ENCODE measurements at regions not wholly inside any gene's neighbourhood (a gene's known extent, or its start where the extent isn't known, plus 50 kb on each side); places are given as distances from the start of the nearest gene placed in this dataset.

- no peak for DNase-seq (ENCODE audit: extremely low read depth, low read depth, low spot score)
Measured at GRCh38 chr10:21175797-21176196, 278.7 kb upstream of the NEBL start.

GRCh38 chr10:21174715-21175495 lies 277.8 kb upstream of the NEBL start:
- DNase-seq (ENCODE audit: extremely low read depth, low read depth, low spot score), result no peak

DNA sequence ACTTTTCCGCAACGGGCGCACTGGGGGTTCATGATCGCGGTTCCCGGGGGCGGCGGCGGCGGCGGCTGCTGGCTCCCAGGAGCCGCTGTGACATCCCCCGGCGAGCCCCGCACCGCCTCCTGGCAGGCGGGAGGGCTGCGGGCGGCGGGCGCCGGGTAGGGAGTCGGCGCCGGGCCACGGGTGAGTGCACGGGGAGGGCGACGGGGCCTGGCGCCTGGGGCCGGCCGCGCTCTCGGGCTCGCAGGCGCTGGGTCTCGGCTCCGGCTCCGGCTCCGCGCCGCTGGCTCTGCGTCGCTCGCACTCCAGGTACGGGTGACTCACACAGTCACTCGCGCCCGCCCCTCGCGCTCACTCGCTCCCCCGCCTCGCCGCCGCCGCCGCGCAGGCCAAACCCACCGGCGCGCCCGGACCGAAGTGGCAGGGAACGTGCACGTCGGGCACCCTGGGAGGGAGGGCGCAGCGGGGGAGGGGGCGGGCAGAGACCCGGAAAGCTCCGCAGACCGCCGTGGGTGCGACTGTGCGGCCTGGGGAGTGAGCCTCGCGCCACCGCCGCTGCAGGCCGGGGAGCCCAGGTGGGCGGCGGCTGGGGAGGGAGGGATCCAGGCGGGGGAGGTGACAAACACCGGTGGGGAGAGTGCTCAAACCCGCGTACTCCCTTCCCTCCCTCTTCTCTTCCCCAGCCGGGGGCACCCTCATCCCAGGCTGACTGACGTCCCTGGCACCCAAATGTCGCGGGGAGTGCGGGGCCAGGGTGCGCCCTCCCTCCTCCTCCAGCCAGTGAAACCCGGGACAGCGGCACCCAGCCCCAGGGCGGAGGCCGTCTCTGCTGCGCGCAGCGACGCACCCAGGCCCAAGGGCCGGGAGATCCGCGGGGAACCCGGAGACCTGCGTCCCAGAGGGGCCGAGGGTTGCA lies 276.9 kb upstream of the NEBL start:
- DNase-seq (ENCODE audit: extremely low read depth, low read depth, low spot score), result no peak

DNA sequence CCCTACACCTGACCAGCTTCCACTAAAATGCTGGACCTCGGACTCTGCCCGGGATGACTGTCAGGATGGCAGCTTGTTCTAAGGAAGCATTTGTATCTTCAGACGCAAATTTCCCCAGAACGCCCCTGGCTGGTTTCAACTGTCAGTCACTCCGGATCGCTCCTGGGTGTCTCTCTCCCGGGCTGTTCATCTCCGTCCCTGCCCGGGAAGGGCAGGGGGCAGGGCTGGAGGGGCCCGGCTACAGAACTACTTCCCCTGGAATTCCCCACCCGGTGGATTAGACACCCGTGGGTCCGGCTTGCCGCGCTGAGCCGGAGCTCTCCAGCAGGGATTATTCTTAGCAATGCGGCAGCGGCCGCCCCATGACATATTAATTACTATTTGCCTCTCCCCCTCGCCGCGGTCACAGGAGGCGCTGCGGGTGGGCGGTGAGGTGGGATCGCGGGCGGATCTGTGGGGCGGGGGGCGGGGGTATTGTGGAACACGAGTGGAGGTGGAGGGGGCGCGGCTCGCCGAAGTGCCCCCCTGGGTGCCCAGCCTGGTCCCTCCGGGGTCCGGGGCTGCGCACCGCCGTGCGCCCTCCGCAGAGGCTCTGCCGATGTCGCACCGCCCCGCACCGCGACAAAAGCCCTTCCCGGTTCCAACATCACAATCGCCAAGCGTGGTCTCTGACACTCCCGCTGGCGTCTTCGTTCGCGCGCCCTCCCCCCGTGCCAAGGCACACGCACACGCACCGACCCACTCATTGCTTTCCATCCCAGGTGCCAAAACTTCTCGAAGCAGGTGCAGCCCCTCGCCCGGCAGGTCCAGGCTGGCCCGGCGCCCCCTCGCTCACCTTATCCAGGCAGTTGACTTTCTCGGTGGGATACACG lies 276.1 kb upstream of the NEBL start:
- DNase-seq (ENCODE audit: extremely low read depth, low read depth, low spot score), result no peak

GRCh38 chr10:21172542-21172929 lies 275.4 kb upstream of the NEBL start:
- no peak for DNase-seq (ENCODE audit: extremely low read depth, low read depth, low spot score)

GRCh38 chr10:21171936-21172541 lies 274.9 kb upstream of the NEBL start:
- no peak for DNase-seq (ENCODE audit: extremely low read depth, low read depth, low spot score)

DNA sequence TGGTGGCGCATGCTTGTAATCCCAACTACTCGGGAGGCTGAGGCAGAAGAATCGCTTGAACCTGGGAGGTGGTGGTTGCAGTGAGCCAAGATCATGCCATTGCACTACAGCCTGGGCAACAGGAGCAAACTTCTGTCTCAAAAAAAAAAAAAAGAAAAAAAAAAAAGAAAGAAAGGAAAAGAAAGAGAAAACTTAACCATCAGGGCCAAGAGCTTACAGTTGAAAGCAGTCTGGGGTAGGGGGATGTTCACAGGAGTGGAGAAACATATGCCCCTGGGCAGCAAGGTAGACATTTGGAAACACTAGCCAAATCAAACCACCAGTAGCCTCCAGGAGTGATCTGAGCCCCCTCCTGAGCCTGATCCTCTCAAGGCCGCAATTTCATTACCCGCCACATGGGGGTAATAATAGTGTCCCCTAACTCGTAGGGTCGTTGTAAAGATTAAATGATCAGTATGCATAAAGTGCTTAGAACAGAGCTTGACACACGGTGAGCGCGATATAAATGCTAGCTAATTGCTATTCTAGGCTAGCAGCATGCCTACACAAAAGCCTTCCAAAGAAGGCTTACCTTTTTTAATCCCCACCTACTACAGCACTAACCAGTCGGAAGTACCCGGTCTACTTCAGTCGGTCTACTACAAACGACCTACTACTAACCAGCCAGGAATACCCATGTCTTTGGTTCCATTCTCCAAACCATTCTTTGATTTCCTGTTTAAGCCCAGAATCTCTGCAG lies 274.3 kb upstream of the NEBL start:
- no peak for DNase-seq (ENCODE audit: extremely low read depth, low read depth, low spot score)

GRCh38 chr10:21170216-21170615 lies 273.1 kb upstream of the NEBL start:
- no peak for DNase-seq (ENCODE audit: extremely low read depth, low read depth, low spot score)

DNA sequence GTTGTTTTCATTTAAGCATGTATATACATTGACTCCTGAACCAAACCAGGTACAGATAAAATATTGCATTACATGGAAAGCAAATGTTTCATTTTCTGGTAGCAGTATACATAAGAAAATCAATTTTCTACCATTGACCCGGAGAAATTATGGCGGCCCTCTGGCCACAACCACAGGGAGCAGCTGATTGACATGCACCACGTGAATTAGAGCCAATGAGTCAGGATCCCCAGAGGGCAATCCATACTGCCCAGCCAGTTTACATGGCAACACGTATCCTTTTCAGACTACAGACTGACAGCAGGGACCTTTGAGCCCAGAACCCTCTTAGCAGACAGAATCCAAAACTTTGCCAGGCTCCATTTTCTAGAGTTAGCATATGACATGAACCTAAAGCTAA lies 272.2 kb upstream of the NEBL start:
- DNase-seq (ENCODE audit: extremely low read depth, low read depth, low spot score), result no peak

GRCh38 chr10:21167288-21168010 lies 270.3 kb upstream of the NEBL start:
- no peak for DNase-seq (ENCODE audit: extremely low read depth, low read depth, low spot score)

DNA sequence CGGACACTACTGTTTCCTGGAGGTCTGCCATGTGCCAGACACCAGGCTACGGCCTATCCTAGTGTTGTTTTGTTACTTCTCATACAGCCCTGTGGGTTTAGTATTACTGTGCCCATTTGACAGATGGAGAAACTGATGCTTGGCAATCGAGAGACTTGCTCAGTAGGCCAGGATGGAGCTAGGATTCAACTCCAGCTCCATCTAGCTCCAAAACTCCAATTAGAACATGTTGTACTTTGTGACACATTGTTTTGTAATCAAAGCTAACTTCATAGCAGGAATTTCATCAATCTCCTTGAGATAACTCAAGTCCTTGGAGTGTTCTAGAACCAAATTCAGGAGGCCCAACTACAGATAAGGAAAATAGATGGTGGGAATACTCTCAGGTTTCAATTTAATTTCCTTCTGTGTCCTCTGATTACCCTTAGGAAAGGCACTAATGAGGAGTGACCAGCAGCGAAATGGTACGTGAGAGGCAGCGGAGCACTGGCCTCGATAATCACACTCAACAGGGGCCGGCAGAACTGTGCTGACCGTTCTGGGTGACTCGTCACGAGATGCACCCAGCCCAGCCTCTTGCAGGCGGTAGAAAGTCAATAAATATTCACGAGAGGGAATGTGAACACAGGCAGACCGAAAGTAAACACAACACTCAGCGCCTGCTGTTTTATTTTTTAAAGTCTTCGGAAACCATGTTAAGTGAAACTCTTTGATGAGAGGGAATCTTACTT lies 269.6 kb upstream of the NEBL start:
- DNase-seq (ENCODE audit: extremely low read depth, low read depth, low spot score), result no peak

- no peak for DNase-seq (ENCODE audit: extremely low read depth, low read depth, low spot score)
Measured at GRCh38 chr10:21165489-21165888, 268.4 kb upstream of the NEBL start.

GRCh38 chr10:21164687-21165086 lies 267.6 kb upstream of the NEBL start:
- no peak for DNase-seq (ENCODE audit: extremely low read depth, low read depth, low spot score)

GRCh38 chr10:21162948-21163347 lies 265.8 kb upstream of the NEBL start:
- DNase-seq (ENCODE audit: extremely low read depth, low read depth, low spot score), result no peak

DNA sequence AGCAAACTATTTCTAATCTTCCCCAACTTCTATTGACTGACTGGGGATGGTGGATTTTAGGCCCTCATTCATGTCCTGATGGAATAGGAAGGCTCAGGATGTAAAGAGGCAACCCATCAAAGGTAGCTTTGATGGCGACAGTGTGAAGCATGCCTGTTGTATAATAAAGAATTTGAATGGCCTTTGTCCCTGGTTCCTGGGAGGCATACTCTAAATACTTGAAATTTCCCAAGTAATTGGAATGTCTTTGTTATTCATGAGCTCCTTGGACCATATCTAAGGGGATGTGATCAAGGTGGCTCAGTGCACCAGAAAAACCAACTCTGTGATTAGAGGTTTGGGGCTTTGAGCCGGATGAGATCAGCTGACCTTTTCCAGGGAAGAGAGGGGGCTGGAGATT lies 264.5 kb upstream of the NEBL start:
- no peak for DNase-seq (ENCODE audit: extremely low read depth, low read depth, low spot score)

DNA sequence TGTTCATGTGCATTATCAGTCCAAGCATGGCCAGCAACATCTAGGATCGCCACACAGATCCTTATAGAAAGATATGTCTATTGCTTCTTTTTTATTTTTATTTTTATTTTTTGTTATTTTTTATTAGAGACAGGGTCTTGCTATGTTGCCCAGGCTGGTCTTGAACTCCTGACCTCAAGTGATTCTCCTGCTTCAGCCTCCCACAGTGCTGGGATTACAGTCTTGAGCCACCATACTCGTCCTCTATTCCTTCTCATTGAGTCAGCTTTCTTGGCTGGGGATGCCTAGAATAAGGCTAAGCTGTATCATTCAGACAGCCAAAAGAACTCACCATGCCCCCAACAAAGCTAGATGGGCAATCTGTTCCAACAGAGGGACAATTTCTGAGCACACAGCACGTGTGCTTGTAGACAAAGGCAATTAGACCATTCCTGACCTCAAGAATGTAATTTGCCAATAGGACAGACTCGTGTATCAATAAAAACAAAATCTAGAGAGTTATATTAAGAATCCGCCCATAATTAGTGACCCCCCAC lies 264.0 kb upstream of the NEBL start:
- DNase-seq (ENCODE audit: extremely low read depth, low read depth, low spot score), result no peak

GRCh38 chr10:21160116-21160515 lies 263.0 kb upstream of the NEBL start:
- DNase-seq (ENCODE audit: extremely low read depth, low read depth, low spot score), result no peak

GRCh38 chr10:21159669-21160068 lies 262.6 kb upstream of the NEBL start:
- DNase-seq (ENCODE audit: extremely low read depth, low read depth, low spot score), result no peak
